Hematopoietic multipotent progenitor cell treated with erythropoietin and hydrocortisone succinate and interleukin-3 and kit ligand, for 8 days (in vitro differentiated cells): ENCODE measurements at regions not wholly inside any gene's neighbourhood (a gene's known extent, or its start where the extent isn't known, plus 50 kb on each side); places are given as distances from the start of the nearest gene placed in this dataset.

Experiments
- DNase-seq: peaks from one replicate; pipeline ENCODE4 v3.0.0-alpha.2; 2015

DNA sequence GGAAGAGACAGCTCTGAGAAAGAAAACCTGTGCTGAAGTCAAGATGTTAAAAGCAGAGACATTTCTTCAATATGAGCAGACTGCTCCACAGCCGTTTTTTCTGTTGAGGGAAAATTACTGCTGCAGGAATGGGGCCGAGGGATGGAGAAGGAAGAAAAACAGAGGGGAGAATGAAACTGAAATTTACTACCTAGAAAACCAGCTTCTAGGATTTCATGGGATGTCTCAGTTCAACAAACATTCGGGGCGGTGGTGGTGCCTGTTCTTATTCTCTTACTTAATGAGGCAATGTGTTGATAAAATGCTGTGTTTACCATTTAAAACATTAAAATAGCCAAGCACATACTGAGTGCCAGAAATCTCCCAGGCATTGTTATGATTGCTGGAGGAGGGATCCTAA is 557.1 kb upstream of the MEX3C start:
- no peak for DNase-seq

DNA sequence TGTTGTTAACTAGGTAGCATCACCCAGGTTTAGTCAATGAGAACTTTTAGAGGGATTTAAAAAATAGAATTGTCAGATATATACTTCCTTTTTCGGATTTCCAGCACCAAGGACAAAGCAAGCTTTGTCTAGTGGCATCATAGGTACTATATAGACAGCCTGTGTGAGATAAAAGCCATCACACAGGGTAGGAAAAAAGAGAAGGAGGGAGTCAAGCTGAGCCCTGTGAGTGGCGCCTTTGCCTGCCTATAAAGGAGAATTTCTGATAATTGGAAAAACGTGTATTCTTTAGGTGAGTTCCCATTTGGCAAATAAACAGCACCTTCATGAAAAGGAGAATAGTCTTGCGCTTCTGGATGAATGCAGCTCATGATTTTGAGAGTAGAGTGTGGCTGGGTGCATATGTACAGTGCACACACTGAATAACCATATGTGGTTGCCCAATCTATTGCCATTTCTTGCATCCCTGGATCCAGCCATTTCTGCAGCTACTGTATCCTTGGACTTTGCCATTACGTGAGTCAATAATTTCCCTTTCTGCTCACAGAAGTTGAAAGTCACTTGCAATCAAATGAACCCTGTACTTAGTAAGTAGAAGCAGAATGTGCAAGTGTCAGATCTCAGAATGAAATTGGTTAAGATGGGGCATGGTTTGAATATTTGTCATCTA is 559.9 kb upstream of the MEX3C start:
- DNase-seq, result no peak

DNA sequence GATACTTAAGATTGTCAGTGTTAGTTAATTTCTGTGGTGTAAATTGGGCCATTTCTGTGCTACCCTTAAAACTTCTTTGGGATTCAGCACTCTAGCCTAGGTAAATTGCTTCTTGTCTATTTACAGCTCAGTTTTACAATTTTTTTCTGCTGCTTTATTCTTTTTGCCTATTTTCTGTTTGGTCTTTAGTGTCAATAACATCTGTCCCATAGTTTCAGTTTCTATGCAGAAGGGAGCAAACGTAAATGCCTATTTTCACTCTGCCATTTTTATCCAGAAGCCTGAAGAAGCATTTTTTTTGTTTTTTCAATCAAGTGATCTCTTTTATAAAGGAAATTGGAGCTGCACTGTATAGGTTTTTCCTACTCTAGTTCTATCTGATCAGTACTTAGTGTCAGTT is 564.9 kb upstream of the MEX3C start:
- no peak for DNase-seq

DNA sequence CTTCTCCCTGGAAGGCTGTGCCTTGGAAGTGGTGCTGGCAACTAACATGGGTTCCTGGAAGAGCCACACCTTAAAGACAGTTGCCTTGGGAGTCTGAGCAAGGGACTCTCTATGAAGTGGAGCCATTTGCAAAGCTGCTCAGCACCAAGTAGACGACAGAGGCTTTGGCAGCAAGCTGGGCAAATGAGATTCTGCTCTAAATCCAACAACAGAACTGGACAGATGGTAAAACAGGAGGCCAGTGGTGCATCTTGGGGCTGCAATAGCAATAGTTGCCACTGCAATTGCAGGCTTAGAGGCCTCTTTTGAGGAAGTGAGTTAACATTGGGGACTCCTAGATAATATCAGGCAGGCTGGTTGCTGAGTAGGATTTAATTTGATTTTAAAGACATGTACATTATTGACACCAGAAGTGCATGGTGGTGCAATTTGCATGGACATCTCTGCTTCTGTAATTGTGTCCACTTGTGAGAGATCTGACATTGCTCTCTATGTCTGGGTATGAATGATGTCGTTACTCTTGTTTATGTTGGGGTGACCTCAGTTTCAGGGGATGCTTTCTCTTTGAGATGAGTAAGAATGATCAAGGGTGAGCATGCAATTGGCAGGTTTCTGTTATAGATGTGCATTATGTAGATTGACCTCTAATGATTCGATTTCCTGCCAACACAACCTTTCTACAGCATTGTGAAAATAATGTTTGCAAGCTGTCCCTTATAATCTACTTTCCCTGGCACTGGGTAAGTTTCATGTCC is 568.3 kb upstream of the MEX3C start:
- no peak for DNase-seq

DNA sequence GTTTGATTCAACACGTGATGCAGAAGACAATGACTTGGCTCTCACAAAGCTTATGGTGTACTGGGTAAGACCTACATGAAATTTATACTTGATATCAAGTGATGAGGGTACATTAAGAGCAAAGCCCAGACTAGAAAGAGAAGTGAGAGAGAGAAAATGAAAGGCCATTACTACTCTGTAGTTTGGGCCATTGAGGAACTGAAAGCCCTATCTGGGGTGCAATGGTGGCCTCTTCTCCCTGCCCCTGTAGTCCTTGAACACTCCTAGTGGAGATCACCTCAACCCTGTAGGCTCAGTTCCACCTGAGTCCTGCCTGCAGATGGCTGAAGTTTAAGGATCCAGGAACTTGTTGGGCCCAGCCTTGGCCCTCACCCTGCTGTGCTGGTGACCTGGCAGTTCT is 569.8 kb upstream of the MEX3C start:
- DNase-seq, result no peak

DNA sequence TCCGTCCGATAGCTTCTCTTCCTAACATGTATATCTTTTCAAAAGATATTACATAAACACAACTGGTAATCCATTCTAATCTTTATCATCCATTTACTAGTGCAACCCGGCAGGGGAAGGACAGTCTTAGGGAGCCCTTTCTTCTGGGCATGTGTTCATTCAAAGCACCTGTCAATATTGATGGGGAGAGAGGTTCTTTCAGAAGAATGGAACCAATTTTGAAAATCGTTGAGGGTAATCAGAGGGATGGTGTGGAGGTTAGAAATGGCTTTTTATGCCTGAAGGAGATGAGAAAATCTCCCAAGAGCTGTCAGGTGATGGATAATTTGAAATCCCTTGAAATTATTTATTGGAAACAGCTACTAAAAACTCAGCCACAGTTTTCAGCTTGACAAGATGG is 561.9 kb upstream of the DCC start:
- no peak for DNase-seq

DNA sequence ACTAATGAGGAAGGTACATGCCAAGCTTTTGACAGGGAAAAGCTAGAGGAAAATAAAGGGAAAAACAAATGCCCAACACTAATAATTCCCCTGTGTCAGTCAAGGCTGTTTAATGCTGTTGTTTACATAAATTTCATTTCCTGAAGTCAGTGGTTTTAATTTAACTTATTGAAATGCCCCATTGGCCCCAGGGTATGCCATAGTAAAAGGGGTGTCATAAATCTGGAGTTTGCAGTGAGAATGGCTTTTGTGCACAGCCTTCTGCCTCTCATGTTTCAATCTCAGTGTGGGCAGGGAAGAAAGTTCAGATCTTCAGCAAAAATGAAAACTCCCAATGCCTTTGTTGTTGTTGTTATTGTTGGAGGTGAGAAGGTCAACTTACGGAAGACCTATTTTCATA is 550.1 kb upstream of the DCC start:
- no peak for DNase-seq

DNA sequence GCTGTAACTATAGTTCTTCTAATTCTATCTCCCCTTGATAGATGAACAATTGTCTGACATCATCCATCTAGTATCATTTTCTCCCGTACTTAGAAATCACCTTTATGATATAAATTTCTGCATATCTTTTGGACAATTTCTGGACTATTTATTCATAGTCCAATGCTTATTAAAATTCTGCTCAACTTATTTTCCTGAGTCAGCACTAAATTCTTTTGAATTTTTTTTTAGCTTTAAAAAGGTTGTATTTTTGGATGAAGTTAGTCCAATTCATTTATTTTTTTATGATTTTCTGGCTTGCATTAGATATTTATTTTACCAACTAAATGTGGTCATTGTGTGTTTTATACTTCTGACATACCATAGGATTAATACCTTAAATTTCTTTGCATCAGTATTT is 538.5 kb upstream of the DCC start:
- DNase-seq, result no peak

DNA sequence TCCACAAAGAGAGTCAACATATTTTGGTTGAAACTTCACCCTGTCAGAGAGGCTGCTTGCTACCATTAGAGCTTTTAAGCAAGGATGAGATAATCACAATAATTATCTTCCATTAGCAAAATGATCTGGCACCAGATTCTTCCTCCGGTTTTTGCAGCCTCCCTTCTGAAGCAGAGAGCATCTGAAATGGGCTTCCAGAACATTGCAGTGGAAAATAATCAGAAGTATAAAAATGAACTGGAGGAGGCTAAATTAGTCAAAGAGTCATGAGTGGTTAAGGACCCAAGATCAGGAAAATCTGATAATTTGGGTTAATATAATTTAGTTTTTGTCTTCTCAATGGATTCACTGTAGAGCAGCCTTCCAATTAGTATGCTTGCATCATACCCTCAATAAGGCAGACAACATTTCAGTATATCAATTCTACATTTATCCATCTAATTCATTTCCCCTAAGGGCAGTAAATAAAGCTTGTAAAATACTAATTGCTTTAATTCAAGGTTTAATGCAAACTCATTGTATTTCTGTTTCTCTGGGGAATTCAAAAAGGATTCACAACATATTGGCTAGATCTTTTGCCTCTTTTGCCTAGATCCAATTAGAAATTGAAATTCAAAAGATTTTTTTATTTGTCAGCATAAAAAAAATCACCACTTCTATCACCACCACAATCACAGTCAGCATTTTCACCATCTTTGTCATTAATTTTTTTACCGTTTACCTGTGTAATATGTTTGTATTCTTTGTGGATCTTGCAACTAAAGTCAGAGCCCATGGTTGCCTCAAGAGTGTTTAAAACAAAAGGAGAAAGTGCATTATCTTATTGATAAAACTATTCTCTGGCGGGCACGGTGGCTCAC is 537.2 kb upstream of the DCC start:
- no peak for DNase-seq

DNA sequence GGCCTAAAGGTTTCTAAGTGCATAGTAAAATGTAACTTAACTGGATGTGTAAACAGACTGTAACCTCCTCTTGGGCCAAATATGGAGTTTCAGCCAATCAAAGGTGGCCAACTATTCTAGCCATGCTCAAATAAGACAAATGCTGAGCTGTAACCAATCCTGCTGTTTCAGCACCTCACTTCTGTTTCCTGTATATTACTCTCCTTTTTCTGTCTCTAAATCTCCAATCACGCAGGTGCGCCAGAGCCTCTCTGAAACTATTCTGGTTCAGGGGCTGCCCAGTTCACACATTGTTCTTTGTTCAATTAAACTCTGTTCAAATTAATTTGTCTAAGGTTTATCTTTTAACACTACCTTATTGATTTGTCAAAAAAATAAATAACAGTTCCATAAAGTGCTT is 532.7 kb upstream of the DCC start:
- no peak for DNase-seq

DNA sequence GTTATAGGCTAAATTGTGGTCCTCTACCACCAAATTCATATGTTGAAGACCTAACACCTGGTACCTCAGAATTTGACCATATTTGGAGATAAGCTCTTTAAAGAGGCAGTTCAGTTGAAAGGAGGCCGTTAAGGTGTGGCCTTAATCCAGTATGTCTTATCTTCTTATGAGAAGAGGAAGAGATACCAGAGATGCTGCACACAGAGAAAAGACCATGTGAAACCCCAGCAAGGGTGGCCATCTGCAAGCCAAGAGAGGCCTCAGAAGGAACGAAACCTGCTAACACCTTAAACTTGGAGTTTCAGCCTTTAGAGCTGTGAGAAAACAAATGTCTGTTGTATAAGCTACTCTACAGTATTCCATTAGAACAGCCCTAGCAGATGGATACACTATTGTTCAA is 528.1 kb upstream of the DCC start:
- no peak for DNase-seq

DNA sequence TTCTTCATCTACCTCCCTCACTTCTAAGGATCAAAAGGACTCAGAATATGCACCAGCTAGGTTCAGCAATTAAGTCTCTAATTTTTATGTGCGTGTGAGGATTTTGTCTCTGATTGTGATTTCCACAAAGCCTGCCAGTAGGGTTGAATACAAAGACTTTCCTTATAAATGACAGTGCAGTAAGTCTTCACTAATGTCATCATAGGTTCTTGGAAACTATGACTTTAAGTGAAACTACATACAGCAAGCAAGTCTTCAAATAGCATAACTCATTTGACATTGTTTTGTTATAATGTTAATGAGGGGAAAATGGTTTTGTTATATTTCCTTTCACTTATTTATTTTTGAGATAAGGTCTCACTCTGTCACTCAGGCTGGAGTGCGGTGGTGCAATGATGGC is 526.3 kb upstream of the DCC start:
- no peak for DNase-seq

DNA sequence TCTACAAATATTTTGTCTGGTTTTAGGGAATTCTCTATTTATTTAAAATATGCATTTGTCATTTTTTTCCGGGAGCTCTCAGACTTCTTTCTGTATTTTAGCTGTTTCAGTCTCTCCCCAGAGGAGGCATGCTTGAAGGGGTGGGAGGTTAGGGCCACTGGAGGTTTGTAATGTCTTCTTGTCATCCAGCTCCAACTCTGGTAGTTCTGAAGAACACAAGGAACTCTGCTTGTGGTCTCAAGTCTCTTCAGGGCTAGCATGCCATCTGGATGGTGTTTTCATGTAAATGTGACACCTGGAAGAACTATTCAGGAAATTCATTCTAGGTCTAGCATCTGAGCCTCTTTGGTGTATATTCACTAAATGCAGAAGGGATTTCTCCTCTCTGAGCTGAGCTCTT is 518.4 kb upstream of the DCC start:
- no peak for DNase-seq

DNA sequence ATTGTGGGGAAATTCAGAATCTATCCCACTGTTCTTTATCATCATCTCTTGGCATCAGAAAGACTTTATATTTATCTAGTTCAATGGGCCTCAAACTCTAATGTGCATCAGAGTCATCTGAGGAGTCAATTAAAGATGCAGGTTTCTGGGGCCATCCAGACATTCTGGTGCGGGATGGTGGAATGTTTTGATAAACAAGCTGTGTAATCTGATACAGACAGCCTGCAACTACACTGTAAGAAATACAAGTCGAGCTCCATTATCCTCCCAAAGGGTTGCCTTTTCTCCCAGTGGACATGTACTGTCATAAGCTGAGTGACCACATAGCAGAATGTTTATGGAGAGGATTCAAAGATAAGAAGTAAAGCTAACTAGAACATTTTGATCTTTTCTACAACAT is 515.3 kb upstream of the DCC start:
- DNase-seq, result no peak

DNA sequence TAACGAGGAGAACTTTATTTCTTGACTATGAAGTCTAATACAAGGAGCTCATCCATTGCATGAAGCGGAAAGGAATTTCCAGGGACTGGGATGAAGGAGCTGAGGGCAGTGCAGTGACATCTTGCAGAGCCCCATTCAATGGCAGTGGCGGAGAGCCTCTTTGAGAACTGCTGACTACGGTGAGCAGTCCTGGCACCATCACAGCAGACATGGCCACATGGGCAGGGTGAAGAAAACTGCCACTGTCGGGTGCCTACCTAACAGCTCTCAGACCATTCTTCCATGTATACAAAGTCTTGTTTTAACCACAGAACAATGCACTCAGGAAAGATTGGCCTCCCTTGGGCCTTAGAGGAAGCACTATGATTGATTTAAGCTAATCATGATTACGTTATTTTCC is 506.1 kb upstream of the DCC start:
- no peak for DNase-seq

DNA sequence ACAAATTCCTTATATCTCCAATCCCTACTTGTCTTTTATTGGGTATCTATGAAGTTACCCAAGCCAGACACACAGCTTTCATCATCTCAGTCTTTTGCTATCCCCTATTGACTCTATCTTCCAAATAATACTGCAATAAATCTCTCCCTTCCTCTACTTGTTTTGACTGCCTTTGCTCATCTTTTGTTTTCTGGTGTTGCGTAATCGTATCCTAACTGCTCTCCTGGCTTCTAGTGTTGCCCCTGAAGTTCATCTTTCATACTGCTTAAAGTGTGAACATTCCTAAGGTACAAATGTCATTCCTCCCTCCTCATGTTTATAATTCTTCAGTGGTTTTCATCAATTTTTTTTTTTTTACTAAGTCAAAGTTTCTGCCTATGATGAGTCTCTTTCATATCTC is 491.3 kb upstream of the DCC start:
- no peak for DNase-seq

DNA sequence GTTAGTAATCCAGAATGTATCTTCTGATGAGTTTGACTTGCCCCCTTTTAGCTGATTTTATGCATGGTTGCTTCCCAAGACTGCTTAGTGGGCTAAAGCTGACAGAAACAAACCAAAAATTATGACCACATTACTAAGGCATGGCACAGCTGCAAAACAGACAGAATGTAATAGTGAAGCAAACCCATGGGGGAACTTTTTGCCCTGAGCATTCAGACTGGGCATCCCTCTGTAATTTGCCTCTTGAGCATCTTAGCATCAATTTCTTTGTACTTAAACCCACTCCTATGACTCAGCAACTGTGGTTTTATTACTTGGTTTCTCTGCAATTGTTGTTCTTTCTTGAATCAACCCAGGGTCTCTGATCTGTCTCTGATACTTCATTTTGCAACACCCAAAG is 487.3 kb upstream of the DCC start:
- no peak for DNase-seq

DNA sequence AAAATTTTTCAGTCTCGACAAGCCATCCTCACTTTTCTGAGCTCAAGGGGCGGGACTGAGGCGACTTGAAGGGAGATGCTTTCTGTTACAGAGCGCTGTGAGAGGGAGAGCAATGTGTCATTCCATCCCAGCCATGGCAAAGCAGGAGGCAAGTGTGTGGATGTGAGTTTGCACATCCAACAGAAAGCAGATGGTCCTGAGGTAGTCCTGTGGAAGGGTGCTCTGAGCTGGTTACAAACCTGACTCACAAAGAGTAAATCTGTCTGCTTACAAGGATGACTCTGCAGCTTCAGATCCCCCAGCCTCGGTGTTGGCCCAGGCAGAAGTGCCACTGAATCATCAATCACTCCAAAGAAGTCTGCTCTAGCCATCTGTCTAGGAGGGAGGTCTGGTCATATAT is 482.0 kb upstream of the DCC start:
- no peak for DNase-seq

DNA sequence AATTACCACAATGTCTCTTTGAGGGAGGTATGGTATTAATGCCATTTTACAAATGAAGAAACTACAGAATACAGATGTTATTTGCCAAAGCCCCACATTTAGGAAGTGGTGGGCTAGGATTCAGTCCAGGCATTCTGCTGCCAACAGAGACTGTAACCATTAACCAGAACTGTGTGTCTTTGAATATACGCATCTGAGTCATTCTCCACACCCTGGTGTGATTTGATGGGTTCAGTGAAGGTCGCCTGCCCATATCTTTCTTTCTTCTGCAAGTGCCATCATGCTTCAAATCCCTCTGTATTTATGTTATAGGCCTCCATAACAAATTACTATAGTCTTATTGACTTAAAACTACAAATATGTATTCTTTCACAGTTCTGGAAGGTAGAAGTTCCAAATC is 479.0 kb upstream of the DCC start:
- no peak for DNase-seq

DNA sequence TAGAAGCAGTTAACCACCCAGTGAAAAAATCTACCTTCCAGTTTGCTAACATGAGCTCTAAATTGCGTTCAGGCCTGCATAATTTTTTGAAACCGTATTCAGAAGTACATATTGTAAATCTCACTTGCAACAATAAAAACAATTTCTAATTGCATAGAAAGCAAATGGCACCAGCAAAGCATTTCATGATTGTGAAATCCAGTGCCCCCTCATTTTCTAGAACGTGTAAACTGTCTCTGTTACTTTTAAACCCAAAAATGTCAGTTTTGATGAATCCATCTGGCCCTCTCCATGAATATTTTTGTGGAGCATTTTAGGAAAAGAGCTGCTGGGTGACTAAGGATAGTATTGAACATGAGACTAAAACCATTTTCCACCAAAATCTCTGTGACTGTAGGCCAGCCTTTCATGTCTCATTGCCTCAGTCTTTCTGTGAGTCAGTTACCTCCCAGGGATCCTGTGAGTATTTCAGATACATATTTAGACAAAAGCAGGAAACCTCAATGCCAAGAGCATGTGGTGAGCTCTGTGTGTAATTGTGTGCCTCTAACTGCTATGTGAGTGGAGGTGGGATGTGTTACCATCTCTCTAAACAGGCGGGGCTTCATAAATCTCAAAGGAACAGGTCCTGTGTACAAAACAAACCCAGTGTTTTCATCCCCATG is 477.8 kb upstream of the DCC start:
- DNase-seq, result no peak

DNA sequence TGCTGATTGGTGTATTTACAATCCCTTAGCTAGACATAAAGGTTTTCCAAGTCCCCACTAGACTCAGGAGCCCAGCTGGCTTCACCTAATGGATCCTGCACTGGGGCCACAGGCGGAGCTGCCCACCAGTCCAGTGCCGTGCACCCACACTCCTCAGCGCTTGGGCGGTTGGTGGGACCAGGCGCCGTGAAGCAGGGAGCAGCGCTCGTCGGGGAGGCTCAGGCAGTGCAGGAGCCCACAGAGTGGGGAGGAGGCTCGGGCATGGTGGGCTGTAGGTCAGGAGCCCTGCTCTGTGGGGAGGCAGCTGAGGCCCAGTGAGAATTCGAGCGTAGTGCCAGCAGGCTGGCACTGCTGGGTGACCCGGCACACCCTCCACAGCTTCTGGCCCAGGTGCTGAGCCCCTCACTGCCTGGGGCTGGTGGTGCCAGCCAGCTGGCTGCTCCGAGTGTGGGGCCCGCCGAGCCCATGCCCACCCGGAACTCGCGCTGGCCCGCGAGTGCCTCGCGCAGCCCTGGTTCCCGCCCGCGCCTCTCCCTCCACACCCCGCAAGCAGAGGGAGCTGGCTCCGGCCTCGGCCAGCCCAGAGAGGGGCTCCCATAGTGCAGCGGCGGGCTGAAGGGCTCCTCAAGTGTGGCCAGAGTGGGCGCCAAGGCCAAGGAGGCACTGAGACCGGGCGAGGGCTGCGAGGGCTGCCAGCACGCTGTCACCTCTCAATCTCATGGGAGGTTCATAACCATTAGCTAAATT is 475.6 kb upstream of the DCC start:
- DNase-seq, result no peak

DNA sequence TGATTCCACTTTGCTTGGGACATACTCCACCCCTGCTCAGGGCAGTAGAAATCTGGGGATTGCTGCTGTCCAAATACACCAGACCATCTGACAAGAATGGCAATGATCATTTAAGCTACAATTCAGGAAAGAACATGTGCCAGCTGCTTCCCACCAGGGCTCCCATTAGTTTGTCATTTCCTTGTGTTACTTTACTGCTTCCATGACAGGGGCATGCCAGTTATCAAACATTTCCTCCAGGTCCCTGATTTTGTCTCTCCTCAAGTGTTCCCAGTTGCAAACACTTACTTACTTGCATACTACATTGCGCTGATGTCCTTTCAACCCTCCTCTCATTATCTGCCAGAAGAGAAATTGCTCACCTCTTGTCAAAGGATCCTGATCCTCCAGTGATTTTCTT is 474.5 kb upstream of the DCC start:
- no peak for DNase-seq

DNA sequence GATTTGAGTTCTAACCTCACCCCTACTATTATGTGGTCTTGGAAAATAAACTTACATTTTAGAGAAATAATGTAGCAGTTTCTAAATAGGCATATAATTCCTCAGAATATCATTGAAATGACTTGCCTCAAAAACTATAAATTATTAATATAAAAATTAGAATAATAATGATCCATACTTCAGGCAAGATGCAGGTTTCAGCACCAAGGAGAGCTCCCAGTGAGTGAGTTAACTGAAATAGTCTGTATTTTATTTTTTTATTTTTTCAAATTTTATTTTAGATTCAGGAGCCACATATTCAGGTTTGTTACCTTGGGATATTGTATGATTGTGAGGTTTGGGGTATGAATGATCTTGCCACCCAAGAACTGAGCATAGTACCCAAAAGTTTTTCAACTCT is 472.2 kb upstream of the DCC start:
- peak; percentile 9 for DNase-seq
